Upper lobe of left lung (tissue), 6 donors: ENCODE measurements at regions not wholly inside any gene's neighbourhood (a gene's known extent, or its start where the extent isn't known, plus 50 kb on each side); places are given as distances from the start of the nearest gene placed in this dataset.

Experiments used
- ATAC-seq, 2 donors: fragments of 200-7000 bp; cut with Tn5 transposase; one replicate each; pipeline ENCODE4 v1.9.1; 2022; ENCODE audit warnings: mild to moderate bottlenecking in 2 of 2, moderate library complexity in 2 of 2; ENCODE audit not compliant: low FRiP score in 2 of 2
- DNase-seq, 2 donors: peaks; one replicate each; pipeline ENCODE4 v3.0.0-alpha.2; 2019 to 2020
- H3K27ac ChIP-seq, 4 donors: fragments of 200-600 bp; sonication (generic); one replicate each; pipeline ENCODE4 v1.5.1; 2016 to 2019
- H3K27me3 ChIP-seq, 4 donors: fragments of 200-600 bp; sonication (generic); one replicate each; pipeline ENCODE4 v1.5.1; 2017 to 2019
- H3K36me3 ChIP-seq, 4 donors: fragments of 200-600 bp; sonication (generic); one replicate each; pipeline ENCODE4 v1.5.1; 2016 to 2019
- H3K4me1 ChIP-seq, 4 donors: fragments of 200-600 bp; sonication (generic); one replicate each; pipeline ENCODE4 v1.5.1; 2018 to 2019
- H3K4me3 ChIP-seq, 4 donors: fragments of 200-600 bp; sonication (generic); one replicate each; pipeline ENCODE4 v1.5.1; 2017 to 2019; ENCODE audit warnings: mild to moderate bottlenecking in 2 of 4, moderate library complexity in 1 of 4
- H3K9me3 ChIP-seq, 4 donors: fragments of 200-600 bp; sonication (generic); one replicate each; pipeline ENCODE4 v1.5.1; 2018 to 2019
- CTCF ChIP-seq, 6 experiments: fragments of 450-650 bp in 4 of 6; fragments of 200-600 bp in 2 of 6; sonication (generic) in 2 of 6; IDR thresholded peaks; one replicate each; pipeline ENCODE4 v1.5.1; 2016 to 2019; ENCODE audit warnings: antibody characterized with exemption in 6 of 6
- EP300 ChIP-seq, 4 donors: sonication (generic); formaldehyde crosslinking; IDR thresholded peaks; one replicate each; pipeline ENCODE4 v1.5.1; 2017; ENCODE audit warnings: antibody characterized with exemption in 4 of 4, control low read depth in 2 of 4
- POLR2A ChIP-seq, 4 donors: fragments of 450-650 bp; IDR thresholded peaks; one replicate each; pipeline ENCODE4 v1.5.1; 2016 to 2017; ENCODE audit warnings: antibody characterized with exemption in 4 of 4, mild to moderate bottlenecking in 2 of 4
- POLR2AphosphoS5 ChIP-seq, 2 donors: sonication (generic); formaldehyde crosslinking; IDR thresholded peaks; one replicate each; pipeline ENCODE4 v1.5.1; 2017; ENCODE audit warnings: antibody characterized with exemption in 2 of 2
- WGBS, 2 donors: methylation state at CpG; one replicate each; pipeline ENCODE4 v1.1.5; 2017 to 2018; 5-methylcytosine and 5-hydroxymethylcytosine counted together
- donor health status: DM: no; HTN: no; CAD: no; lungs with moderate emphysema.
- donor health status: DM: no; HTN: yes; CAD: no; lungs with severe emphysema.

- Histone ChIP-seq H3K27ac (no peak overlapping the region), H3K36me3 (no peaks in the 10 kb centered on the region), H3K9me3 (peaks cover 6 to 16% (median 11%) of the 10 kb centered on the region in 4 donors), H3K4me3 (no peak overlapping the region), H3K4me1 (no peaks in the 10 kb centered on the region), H3K27me3 (no peaks in the 10 kb centered on the region)
- WGBS, 2 donors = 45 to 54% methylated on average over 8 of the region's 8 CpGs
- no peak for DNase-seq
- TF ChIP-seq POLR2AphosphoS5 (IDR thresholded peaks at IDR 0.05) = no peak
- TF ChIP-seq CTCF (IDR thresholded peaks at IDR 0.05) = no peak
- TF ChIP-seq POLR2A (IDR thresholded peaks at IDR 0.05) = no peak
- no peak for TF ChIP-seq EP300 (IDR thresholded peaks at IDR 0.05)
- ATAC-seq = no peak
These were observed 68.0 kb upstream of the WNT7A start for GRCh38 chr3:13947912-13948311.

GRCh38 chr3:13939206-13939605, 59.3 kb upstream of the WNT7A start:
- no peak for DNase-seq
- WGBS, 2 donors = 62 to 66% methylated on average over 4 of the region's 4 CpGs
- Histone ChIP-seq H3K36me3 (no peaks in the 10 kb centered on the region), H3K27ac (no peak overlapping the region), H3K4me3 (no peak overlapping the region), H3K4me1 (no peaks in the 10 kb centered on the region), H3K27me3 (no peaks in the 10 kb centered on the region), H3K9me3 (peaks cover 0 to 4% (median 2%) of the 10 kb centered on the region in 4 donors)
- no peak for ATAC-seq
- TF ChIP-seq EP300 (IDR thresholded peaks at IDR 0.05) = no peak

- 88 to 89% methylated on average over 5 of the region's 5 CpGs for WGBS, 2 donors
- Histone ChIP-seq H3K36me3 (no peaks in the 10 kb centered on the region), H3K27me3 (no peaks in the 10 kb centered on the region), H3K4me3 (no peak overlapping the region), H3K9me3 (peaks cover 0 to 4% (median 0%) of the 10 kb centered on the region in 4 donors), H3K27ac (no peak overlapping the region), H3K4me1 (peaks cover 0 to 8% (median 1%) of the 10 kb centered on the region in 4 donors)
- ATAC-seq (no peak), DNase-seq (no peak)
- TF ChIP-seq CTCF (IDR thresholded peaks at IDR 0.05) (no peak), EP300 (IDR thresholded peaks at IDR 0.05) (no peak), POLR2A (IDR thresholded peaks at IDR 0.05) (no peak)
These were observed 57.3 kb upstream of the WNT7A start for GRCh38 chr3:13937131-13937530.

- Histone ChIP-seq H3K27ac (no peak overlapping the region), H3K9me3 (peaks cover 0 to 4% (median 0%) of the 10 kb centered on the region in 4 donors), H3K27me3 (no peaks in the 10 kb centered on the region), H3K36me3 (no peaks in the 10 kb centered on the region), H3K4me1 (peaks cover 0 to 8% (median 1%) of the 10 kb centered on the region in 4 donors), H3K4me3 (no peak overlapping the region)
- WGBS, 2 donors = 73 to 77% methylated on average over 7 of the region's 7 CpGs
- TF ChIP-seq POLR2A (IDR thresholded peaks at IDR 0.05) (no peak), POLR2AphosphoS5 (IDR thresholded peaks at IDR 0.05) (no peak), EP300 (IDR thresholded peaks at IDR 0.05) (no peak), CTCF (IDR thresholded peaks at IDR 0.05) (no peak)
- ATAC-seq (no peak), DNase-seq (no peak)
These were observed 55.7 kb upstream of the WNT7A start for GRCh38 chr3:13935494-13936094.

- ATAC-seq (no peak), DNase-seq (no peak)
- no peak for TF ChIP-seq POLR2AphosphoS5 (IDR thresholded peaks at IDR 0.05)
- TF ChIP-seq CTCF (IDR thresholded peaks at IDR 0.05) = no peak
- no peak for TF ChIP-seq POLR2A (IDR thresholded peaks at IDR 0.05)
- no peak for TF ChIP-seq EP300 (IDR thresholded peaks at IDR 0.05)
- Histone ChIP-seq H3K9me3 (peaks cover 0 to 4% (median 0%) of the 10 kb centered on the region in 4 donors), H3K27me3 (no peaks in the 10 kb centered on the region), H3K4me1 (peaks cover 0 to 8% (median 1%) of the 10 kb centered on the region in 4 donors), H3K36me3 (no peaks in the 10 kb centered on the region), H3K4me3 (no peak overlapping the region), H3K27ac (no peak overlapping the region)
- 85 to 91% methylated on average over 9 of the region's 9 CpGs for WGBS, 2 donors
These were observed 54.9 kb upstream of the WNT7A start for GRCh38 chr3:13934813-13935212.
